Gastroesophageal sphincter (tissue), 4 donors: ENCODE measurements at regions not wholly inside any gene's neighbourhood (a gene's known extent, or its start where the extent isn't known, plus 50 kb on each side); places are given as distances from the start of the nearest gene placed in this dataset.

ENCODE experiments used
- ATAC-seq: fragments of 150-250 bp; one replicate; pipeline ENCODE4 v1.9.1; 2016; ENCODE audit warnings: mild to moderate bottlenecking, moderate library complexity
- H3K27ac ChIP-seq, 4 donors: fragments of 200-600 bp; sonication (generic) in 3 of 4; 1 replicate in 3 of 4; 2 replicates in 1 of 4; pipeline ENCODE4 v1.5.1; 2016 to 2019
- H3K27me3 ChIP-seq: fragments of 200-600 bp; sonication (generic); one replicate; pipeline ENCODE4 v1.5.1; 2019
- H3K36me3 ChIP-seq, 2 donors: fragments of 200-600 bp; sonication (generic); one replicate each; pipeline ENCODE4 v1.5.1; 2019; ENCODE audit warnings: control low read depth in 1 of 2
- H3K4me1 ChIP-seq, 3 donors: fragments of 200-600 bp; sonication (generic); 1 replicate in 2 of 3; 2 replicates in 1 of 3; pipeline ENCODE4 v1.5.1; 2016 to 2019; ENCODE audit warnings: control low read depth in 2 of 3
- H3K4me3 ChIP-seq, 2 donors: fragments of 200-600 bp; sonication (generic); one replicate each; pipeline ENCODE4 v1.5.1; 2019; ENCODE audit warnings: mild to moderate bottlenecking in 1 of 2, moderate library complexity in 1 of 2
- H3K9me3 ChIP-seq, 3 donors: fragments of 200-600 bp; sonication (generic); one replicate each; pipeline ENCODE4 v1.5.1; 2017 to 2019; ENCODE audit warnings: control low read depth in 2 of 3
- CTCF ChIP-seq, 4 experiments: fragments of 200-600 bp in 2 of 4; fragments of 450-650 bp in 2 of 4; sonication (generic) in 1 of 4; IDR thresholded peaks; one replicate each; pipeline ENCODE4 v1.5.1; 2017 to 2019; ENCODE audit warnings: antibody characterized with exemption in 4 of 4, mild to moderate bottlenecking in 2 of 4, moderate library complexity in 2 of 4
- EP300 ChIP-seq: sonication (generic); formaldehyde crosslinking; IDR thresholded peaks from one replicate; pipeline ENCODE4 v1.6.1; 2017; ENCODE audit warnings: antibody characterized with exemption, mild to moderate bottlenecking
- POLR2A ChIP-seq, 2 donors: fragments of 450-650 bp; IDR thresholded peaks; one replicate each; pipeline ENCODE4 v1.6.1; 2017; ENCODE audit warnings: antibody characterized with exemption in 2 of 2, mild to moderate bottlenecking in 2 of 2, moderate library complexity in 1 of 2
- POLR2AphosphoS5 ChIP-seq: sonication (generic); formaldehyde crosslinking; IDR thresholded peaks from one replicate; pipeline ENCODE4 v1.6.1; 2017; ENCODE audit warnings: antibody characterized with exemption
- WGBS, 2 donors: methylation state at CpG; one replicate each; pipeline ENCODE4 v1.1.5; 2018; ENCODE audit warnings: low coverage in 1 of 2; 5-methylcytosine and 5-hydroxymethylcytosine counted together

DNA sequence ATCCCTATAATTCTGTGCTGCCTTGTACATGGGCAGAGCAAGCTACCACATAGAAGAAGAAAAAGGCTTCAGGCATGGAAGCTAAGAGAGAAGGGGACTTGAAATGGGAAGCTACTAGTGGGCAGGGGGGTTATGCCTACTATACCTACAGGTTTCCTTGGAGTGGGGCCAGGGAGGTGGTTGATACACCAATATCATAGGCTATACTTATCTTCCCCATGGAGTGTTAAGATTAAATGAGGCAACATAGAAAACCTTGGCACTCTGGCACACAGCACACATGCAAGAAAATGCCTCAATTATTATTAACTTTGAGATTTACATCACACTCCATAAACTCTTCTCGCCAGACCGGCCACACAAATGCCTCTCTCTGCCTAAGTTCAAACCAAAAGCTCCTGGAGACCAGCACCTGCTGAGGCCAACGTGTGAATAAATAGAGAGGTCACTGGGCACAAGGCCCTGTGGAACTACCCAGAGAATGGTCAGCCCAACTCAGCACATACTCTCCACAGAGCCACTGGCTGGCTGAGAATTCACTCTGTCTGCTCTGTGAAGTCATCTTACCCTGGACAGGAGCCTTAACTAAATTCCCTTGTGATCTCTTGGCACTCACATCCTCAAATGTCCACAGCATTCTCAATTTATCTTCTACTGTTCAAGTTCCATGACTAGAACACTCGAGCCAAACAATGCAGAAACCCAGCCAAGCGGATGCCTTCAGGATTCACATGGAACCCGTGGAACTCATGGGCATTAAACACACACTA is 498.7 kb downstream of the BCL11A start:
- no peaks in the 10 kb centered on the region for H3K9me3 ChIP-seq
- no peak overlapping the region for H3K4me3 ChIP-seq
- ATAC-seq = peak; percentile 62
- peak; percentile 19 for TF ChIP-seq POLR2AphosphoS5
- no peak for TF ChIP-seq CTCF (IDR thresholded peaks at IDR 0.05)
- TF ChIP-seq POLR2A (IDR thresholded peaks at IDR 0.05) = no peak
- TF ChIP-seq EP300 = no peak
- H3K4me1 ChIP-seq = no peaks in the 10 kb centered on the region
- 33 to 41% methylated on average over 2 to 6 of the region's 6 CpGs for WGBS, 2 donors
- H3K27me3 ChIP-seq = peaks cover 6% of the 10 kb centered on the region
- no peaks in the 10 kb centered on the region for H3K36me3 ChIP-seq
- H3K27ac ChIP-seq = no peak overlapping the region

DNA sequence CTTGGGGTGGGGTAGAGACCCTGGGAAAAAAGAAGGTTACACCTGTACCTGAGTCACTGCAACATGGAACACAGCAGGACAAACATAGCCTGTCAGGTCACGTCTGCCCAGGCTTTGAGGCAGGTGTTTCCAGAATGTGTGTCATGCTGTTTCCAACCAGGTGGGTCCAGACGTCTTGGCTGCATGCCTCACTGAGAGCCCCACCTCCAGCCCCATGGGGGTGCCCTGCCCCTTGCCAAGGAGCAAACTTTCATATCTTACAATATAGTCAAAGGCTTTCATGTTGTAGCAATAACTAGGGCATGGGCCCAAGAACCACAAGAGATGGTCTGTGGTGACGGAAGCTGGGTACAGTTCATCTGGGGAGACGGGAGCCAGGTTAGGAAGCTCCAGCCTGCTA is 499.7 kb downstream of the BCL11A start:
- Histone ChIP-seq H3K9me3 (no peaks in the 10 kb centered on the region), H3K36me3 (no peaks in the 10 kb centered on the region), H3K27ac (no peak overlapping the region), H3K27me3 (no peaks in the 10 kb centered on the region), H3K4me3 (no peak overlapping the region), H3K4me1 (no peaks in the 10 kb centered on the region)
- TF ChIP-seq EP300 (no peak), CTCF (IDR thresholded peaks at IDR 0.05) (no peak)
- WGBS, 2 donors = 77 to 100% methylated on average over 1 to 4 of the region's 4 CpGs
- ATAC-seq = no peak

DNA sequence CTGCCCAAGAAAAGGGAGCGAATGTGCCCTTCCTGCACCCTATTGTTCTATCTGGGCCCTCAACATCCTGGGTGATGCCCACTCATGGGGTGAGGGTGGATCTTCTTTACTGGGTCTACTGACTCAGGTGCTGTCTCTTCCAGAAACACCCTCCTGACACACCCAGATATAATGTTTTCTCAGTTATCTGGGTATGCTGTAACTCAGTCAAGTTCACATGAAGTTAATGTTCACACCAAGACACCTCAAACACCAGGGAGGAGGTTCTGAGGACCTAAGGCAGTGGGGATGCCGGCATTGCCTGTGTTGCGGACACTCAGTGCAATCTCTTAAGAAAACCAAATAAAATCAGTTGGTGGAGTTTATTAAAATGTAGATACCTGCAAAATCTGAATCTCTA is 500.9 kb downstream of the BCL11A start:
- WGBS, 2 donors = 94 to 100% methylated on average over 2 to 3 of the region's 3 CpGs
- TF ChIP-seq EP300 = no peak
- no peak for TF ChIP-seq POLR2A (IDR thresholded peaks at IDR 0.05)
- no peak for TF ChIP-seq POLR2AphosphoS5
- TF ChIP-seq CTCF (IDR thresholded peaks at IDR 0.05) = no peak
- Histone ChIP-seq H3K27ac (no peak overlapping the region), H3K27me3 (no peaks in the 10 kb centered on the region), H3K36me3 (no peaks in the 10 kb centered on the region), H3K4me3 (no peak overlapping the region), H3K9me3 (no peaks in the 10 kb centered on the region), H3K4me1 (no peaks in the 10 kb centered on the region)
- no peak for ATAC-seq

DNA sequence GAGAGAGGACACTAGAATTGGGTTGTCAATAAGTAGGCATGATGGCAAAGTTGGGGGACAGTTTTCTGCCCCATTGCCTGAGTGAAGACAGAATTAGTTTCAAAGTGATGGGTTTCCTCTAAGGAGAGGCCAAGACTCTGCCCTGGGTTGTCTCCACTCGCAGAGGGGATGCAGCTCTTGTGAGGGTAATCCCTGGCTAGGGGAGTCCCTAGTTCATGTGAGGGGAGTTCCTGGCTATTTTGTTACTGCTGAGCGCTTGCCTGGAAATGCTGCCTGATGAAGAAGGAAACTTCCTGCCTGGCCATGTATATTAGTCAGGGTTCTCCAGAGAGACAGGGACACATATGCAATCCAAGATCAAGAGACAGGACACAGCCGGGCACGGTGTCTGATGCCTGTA is 501.5 kb downstream of the BCL11A start:
- WGBS, 2 donors = 86 to 100% methylated on average over 1 to 2 of the region's 4 CpGs
- H3K4me3 ChIP-seq = no peak overlapping the region
- no peaks in the 10 kb centered on the region for H3K9me3 ChIP-seq
- TF ChIP-seq EP300 (no peak), CTCF (IDR thresholded peaks at IDR 0.05) (no peak), POLR2A (IDR thresholded peaks at IDR 0.05) (no peak), POLR2AphosphoS5 (no peak)
- H3K4me1 ChIP-seq = no peaks in the 10 kb centered on the region
- H3K27me3 ChIP-seq = no peaks in the 10 kb centered on the region
- no peak for ATAC-seq
- no peak overlapping the region for H3K27ac ChIP-seq
- H3K36me3 ChIP-seq = no peaks in the 10 kb centered on the region

DNA sequence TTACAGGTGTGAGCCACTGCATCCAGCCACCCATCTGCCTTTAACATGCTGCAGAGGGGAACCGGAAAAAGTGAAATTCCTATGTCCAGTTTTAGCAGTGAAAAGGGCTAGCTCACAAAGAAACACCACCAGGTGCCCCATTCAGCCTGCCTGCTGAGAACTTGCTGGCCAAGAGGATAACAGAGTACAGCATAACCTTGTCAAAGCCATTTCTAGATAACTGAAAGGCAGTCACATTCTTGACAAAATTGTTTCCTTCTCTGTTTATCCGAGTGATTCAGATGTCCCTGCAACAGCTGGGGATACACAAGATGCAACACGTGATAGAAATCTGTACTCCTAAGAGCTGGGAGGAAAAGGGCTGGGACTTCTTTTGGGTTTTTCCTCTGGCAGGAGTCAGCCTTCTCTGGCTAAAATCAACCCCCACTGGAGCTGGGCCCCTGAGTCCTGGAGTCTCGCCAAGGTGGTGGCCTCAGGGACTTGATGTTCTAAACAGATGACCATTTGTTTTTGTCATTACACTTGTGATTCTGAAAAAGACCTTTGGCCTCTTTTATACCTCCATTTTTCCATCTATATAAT is 505.4 kb downstream of the BCL11A start:
- Histone ChIP-seq H3K9me3 (no peaks in the 10 kb centered on the region), H3K4me3 (no peak overlapping the region), H3K36me3 (no peaks in the 10 kb centered on the region), H3K4me1 (no peaks in the 10 kb centered on the region), H3K27me3 (no peaks in the 10 kb centered on the region), H3K27ac (no peak overlapping the region)
- TF ChIP-seq EP300 (no peak), CTCF (IDR thresholded peaks at IDR 0.05) (no peak), POLR2AphosphoS5 (no peak), POLR2A (IDR thresholded peaks at IDR 0.05) (no peak)
- 40 to 50% methylated on average over 2 to 3 of the region's 4 CpGs for WGBS, 2 donors
- no peak for ATAC-seq
